ENCODE measurements at regions not wholly inside any gene's neighbourhood (a gene's known extent, or its start where the extent isn't known, plus 50 kb on each side); places are given as distances from the start of the nearest gene placed in this dataset.

DNA sequence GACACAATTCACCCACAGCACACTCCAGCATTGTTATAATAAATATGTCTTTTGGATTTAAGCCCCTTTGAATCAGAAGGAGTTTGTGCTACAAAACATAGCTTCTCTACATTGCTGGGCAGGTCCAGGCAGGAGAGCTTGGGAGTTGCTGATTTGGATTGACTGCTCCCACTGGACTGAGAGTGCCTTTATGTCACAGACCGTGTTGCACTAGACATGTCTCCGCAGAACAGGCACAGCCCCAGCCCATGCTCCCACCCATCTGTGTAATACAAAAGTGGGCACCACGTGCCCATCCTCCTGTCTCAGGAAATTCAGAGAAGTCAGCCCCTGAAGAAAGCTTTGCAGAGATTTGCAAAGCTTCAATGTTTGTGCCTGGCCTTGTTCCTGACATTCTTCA is 117.1 kb downstream of the MED10 start:
- intact Hi-C loops (cut with DNase I), result no loop called here
- WGBS, result 71% methylated on average over 3 of the region's 3 CpGs
- TF ChIP-seq EP300 (IDR thresholded peaks at IDR 0.05) (no peak), POLR2A (IDR thresholded peaks at IDR 0.05; ENCODE audit: low read depth) (no peak), POLR2AphosphoS5 (IDR thresholded peaks at IDR 0.05) (no peak)
- TF ChIP-seq, protein P1, sequence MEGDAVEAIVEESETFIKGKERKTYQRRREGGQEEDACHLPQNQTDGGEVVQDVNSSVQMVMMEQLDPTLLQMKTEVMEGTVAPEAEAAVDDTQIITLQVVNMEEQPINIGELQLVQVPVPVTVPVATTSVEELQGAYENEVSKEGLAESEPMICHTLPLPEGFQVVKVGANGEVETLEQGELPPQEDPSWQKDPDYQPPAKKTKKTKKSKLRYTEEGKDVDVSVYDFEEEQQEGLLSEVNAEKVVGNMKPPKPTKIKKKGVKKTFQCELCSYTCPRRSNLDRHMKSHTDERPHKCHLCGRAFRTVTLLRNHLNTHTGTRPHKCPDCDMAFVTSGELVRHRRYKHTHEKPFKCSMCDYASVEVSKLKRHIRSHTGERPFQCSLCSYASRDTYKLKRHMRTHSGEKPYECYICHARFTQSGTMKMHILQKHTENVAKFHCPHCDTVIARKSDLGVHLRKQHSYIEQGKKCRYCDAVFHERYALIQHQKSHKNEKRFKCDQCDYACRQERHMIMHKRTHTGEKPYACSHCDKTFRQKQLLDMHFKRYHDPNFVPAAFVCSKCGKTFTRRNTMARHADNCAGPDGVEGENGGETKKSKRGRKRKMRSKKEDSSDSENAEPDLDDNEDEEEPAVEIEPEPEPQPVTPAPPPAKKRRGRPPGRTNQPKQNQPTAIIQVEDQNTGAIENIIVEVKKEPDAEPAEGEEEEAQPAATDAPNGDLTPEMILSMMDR (IDR thresholded peaks at IDR 0.05), result no peak

DNA sequence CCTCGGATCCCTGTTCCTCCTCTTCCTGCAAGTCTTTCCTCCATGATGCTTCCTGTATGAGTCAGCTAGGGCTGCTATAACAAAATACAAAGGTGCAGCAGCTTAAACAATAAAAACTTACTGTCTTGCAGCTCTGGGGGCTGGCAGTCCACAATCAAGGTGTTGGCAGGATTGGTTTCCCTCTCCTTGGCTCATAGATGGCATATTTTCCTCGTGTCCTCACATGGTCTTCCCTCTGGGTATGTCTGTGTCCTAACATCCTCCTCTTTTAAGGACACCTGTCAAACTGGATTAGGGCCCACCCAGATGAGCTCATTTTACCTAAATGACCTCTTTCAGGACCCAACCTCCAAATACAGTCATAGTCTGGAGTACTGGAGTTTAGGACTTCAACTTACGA is 117.5 kb downstream of the MED10 start:
- intact Hi-C loops (cut with DNase I), result no loop called here
- Histone ChIP-seq H3K9me3 (no peaks in the 10 kb centered on the region), H3K4me1 (peaks cover 0 to 9% (median 0%) of the 10 kb centered on the region in 4 donors), H3K27ac (replicated peaks in 1 of 4) (no peak overlapping the region), H3K36me3 (no peaks in the 10 kb centered on the region), H3K4me3 (no peak overlapping the region), H3K27me3 (no peaks in the 10 kb centered on the region)
- TF ChIP-seq POLR2AphosphoS5 (IDR thresholded peaks at IDR 0.05), result no peak
- no peak for TF ChIP-seq EP300 (IDR thresholded peaks at IDR 0.05)
- no peak for TF ChIP-seq POLR2A (IDR thresholded peaks at IDR 0.05; ENCODE audit: low read depth)
- TF ChIP-seq, protein P1 (IDR thresholded peaks at IDR 0.05), result no peak
- peak; percentile 60 for DNase-seq (ENCODE audit: extremely low spot score)
- WGBS, result 66% methylated on average over 3 of the region's 3 CpGs

More for the DNA sequence above, 117.1 kb downstream of the MED10 start:
- no peaks in the 10 kb centered on the region for H3K27me3 ChIP-seq
- no peaks in the 10 kb centered on the region for H3K36me3 ChIP-seq
- no peak overlapping the region for H3K27ac ChIP-seq (replicated peaks in 1 of 4)
- H3K9me3 ChIP-seq, result no peaks in the 10 kb centered on the region
- peak; percentile 82 for DNase-seq (ENCODE audit: extremely low spot score)
- no peak overlapping the region for H3K4me3 ChIP-seq
- H3K4me1 ChIP-seq, result peaks cover 0 to 9% (median 0%) of the 10 kb centered on the region in 4 donors

DNA sequence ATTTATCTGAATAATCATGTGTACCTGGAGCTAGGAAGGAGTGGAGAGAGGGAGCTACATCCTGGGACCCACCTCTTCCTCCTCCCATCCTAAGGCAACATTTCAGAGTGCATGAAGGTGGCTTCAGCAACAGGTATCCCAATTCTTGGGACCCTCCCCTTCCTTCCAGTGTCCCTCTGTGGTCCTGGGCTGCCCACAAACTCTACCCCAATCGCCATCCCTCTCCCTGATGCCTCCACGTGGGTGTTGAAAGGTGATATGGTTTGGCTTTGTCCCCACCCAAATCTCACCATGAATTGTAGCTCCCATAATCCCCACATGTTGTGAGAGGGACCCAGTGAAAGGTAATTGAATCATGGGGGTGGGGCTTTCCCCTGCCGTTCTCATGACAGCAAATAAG is 121.4 kb downstream of the MED10 start:
- Histone ChIP-seq H3K9me3 (no peaks in the 10 kb centered on the region), H3K4me3 (no peak overlapping the region), H3K4me1 (peaks cover 0 to 9% (median 0%) of the 10 kb centered on the region in 4 donors), H3K27ac (replicated peaks in 1 of 4) (no peak overlapping the region), H3K36me3 (no peaks in the 10 kb centered on the region), H3K27me3 (no peaks in the 10 kb centered on the region)
- TF ChIP-seq POLR2A (IDR thresholded peaks at IDR 0.05; ENCODE audit: low read depth) (no peak), EP300 (IDR thresholded peaks at IDR 0.05) (no peak), POLR2AphosphoS5 (IDR thresholded peaks at IDR 0.05) (no peak)
- TF ChIP-seq, protein P1 (IDR thresholded peaks at IDR 0.05), result no peak
- intact Hi-C loops (cut with DNase I), result no loop called here
- WGBS, result 73% methylated on average over 3 of the region's 3 CpGs
- DNase-seq (ENCODE audit: extremely low spot score), result peak; percentile 80

DNA sequence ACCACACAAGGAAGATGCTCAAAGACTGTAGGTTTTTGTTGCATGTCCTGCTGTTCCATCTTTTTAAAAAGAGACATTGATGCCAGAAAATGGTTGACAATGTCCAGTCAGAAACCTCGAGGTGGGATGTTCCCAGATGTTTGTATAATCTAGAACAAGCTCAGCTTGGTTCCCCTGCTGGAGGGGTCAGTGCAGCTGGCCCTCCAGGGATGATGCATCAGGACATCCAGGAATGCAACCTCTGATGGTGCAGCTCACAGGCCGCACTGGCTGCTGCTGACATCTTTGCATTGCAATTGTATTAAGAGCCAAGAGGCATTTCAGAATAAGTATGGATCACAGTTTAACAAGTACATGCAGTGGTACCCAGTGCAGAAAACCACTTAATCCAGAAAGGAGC is 122.4 kb downstream of the MED10 start:
- Histone ChIP-seq H3K9me3 (no peaks in the 10 kb centered on the region), H3K4me1 (peaks cover 0 to 2% (median 0%) of the 10 kb centered on the region in 4 donors), H3K36me3 (no peaks in the 10 kb centered on the region), H3K4me3 (no peak overlapping the region), H3K27me3 (no peaks in the 10 kb centered on the region), H3K27ac (replicated peaks in 1 of 4) (no peak overlapping the region)
- DNase-seq (ENCODE audit: extremely low spot score), result peak; percentile 84
- 78% methylated on average over 2 of the region's 2 CpGs for WGBS
- intact Hi-C loops (cut with DNase I), result no loop called here
- TF ChIP-seq POLR2A (IDR thresholded peaks at IDR 0.05; ENCODE audit: low read depth), result no peak
- TF ChIP-seq POLR2AphosphoS5 (IDR thresholded peaks at IDR 0.05), result no peak
- TF ChIP-seq, protein P1 (IDR thresholded peaks at IDR 0.05), result no peak
- TF ChIP-seq EP300 (IDR thresholded peaks at IDR 0.05), result no peak

DNA sequence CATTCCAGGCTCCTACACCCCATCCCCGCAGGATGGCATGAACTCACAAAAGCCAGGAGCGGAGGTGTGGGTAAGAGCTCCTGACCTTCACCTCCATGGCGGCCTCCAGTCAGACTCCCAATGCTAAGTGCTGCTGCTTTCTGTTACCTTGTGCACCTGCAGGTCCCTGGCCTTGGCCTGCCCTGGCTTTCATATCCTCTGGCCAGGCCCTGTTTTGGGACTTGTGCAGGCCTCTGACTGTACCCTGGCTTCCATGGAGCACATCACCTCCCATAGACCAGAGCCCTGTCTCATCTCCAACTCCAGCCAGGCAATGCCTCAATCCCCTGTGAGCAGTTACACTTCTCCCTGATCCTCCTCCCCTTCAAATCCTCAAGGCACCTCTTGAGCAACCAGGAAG is 124.5 kb downstream of the MED10 start:
- intact Hi-C loops (cut with DNase I), result no loop called here
- H3K36me3 ChIP-seq, result no peaks in the 10 kb centered on the region
- H3K4me3 ChIP-seq, result no peak overlapping the region
- H3K4me1 ChIP-seq, result no peaks in the 10 kb centered on the region
- no peaks in the 10 kb centered on the region for H3K9me3 ChIP-seq
- no peak overlapping the region for H3K27ac ChIP-seq (replicated peaks in 1 of 4)
- 80% methylated on average over 3 of the region's 3 CpGs for WGBS
- DNase-seq (ENCODE audit: extremely low spot score), result peak; percentile 81
- no peaks in the 10 kb centered on the region for H3K27me3 ChIP-seq
- TF ChIP-seq, protein P1 (IDR thresholded peaks at IDR 0.05), result no peak
